Activated T-cell treated with anti-CD3 and anti-CD28 coated beads, Interleukin-2, amount 50 U/mL, for 72 hours (primary cell): ENCODE measurements at regions not wholly inside any gene's neighbourhood (a gene's known extent, or its start where the extent isn't known, plus 50 kb on each side); places are given as distances from the start of the nearest gene placed in this dataset.
"Not testable (repeated sequence)": the region's sequence is repeated elsewhere in the genome, so short reads cannot be mapped to it uniquely, and the experiment has no call there.

Experiments
- ATAC-seq, 2 donors: fragments of 150-1000 bp; cut with Tn5 transposase; replicated peaks in 1 of 2; 2 replicates each; pipeline ENCODE4 v1.10.0; 2021; ENCODE audit warnings: moderate library complexity in 2 of 2, mild to moderate bottlenecking in 1 of 2
- DNase-seq, 2 donors: peaks; one replicate each; pipeline ENCODE4 v3.0.0; 2021 to 2022; ENCODE audit warnings: mixed read lengths in 1 of 2
- H3K27ac Mint-ChIP-seq: one replicate; pipeline ENCODE4 v1.8.0; 2022; ENCODE audit warnings: mild to moderate bottlenecking, moderate library complexity, mixed read lengths
- H3K27me3 Mint-ChIP-seq: one replicate; pipeline ENCODE4 v1.8.0; 2022; ENCODE audit warnings: low read depth, mixed read lengths
- H3K36me3 Mint-ChIP-seq, 2 donors: one replicate each; pipeline ENCODE4 v1.8.0; 2022; ENCODE audit warnings: mixed read lengths in 2 of 2, mild to moderate bottlenecking in 1 of 2; ENCODE audit not compliant: insufficient read depth in 2 of 2
- H3K4me1 Mint-ChIP-seq: one replicate; pipeline ENCODE4 v1.8.0; 2022; ENCODE audit warnings: low read depth, mixed read lengths
- H3K4me3 Mint-ChIP-seq, 2 donors: one replicate each; pipeline ENCODE4 v1.8.0; 2022; ENCODE audit warnings: mild to moderate bottlenecking in 2 of 2, mixed read lengths in 2 of 2, moderate library complexity in 2 of 2
- H3K9me3 Mint-ChIP-seq, 2 donors: one replicate each; pipeline ENCODE4 v1.8.0; 2022; ENCODE audit warnings: mixed read lengths in 2 of 2

DNA sequence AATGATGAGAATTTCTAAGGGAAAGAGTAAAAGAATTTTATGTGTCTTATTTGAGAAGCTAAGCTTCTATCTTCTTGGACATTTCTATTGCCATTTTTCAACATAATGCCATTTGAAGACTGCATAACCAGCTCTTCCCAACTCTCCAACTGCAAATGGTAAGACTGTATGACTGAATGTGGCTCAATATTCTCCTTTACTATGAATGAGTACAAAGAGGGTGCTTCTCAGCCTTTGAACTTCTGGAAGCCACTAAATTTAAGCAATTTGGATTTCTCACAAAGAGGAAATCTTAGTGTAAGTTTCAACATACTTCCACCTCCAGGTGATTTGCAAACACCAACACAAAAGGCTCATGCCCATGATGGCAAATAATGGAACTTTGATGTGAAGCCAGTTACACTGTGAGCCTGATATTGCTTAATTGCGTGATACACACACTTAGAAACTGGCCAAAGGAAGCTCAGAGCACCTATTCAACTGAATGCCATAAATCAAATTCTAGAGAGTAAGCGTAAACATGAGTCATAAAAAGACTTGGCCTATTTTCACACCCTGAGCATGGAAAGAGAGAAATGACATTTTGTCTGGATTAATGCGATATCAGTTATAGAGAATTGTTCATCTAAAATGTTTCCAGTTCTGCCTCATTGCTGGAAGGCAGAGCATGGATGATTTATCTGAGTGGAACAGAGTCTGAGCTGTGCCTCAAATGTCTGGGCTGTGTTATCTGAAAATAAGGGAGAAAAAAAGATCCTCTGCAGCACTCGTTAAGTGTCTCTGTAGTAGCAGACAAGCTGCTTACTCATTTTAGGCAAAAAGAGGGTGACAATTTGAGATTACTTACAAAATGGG, 145.3 kb downstream of the PLK2 start:
- H3K27ac Mint-ChIP-seq = no peak overlapping the region

DNA sequence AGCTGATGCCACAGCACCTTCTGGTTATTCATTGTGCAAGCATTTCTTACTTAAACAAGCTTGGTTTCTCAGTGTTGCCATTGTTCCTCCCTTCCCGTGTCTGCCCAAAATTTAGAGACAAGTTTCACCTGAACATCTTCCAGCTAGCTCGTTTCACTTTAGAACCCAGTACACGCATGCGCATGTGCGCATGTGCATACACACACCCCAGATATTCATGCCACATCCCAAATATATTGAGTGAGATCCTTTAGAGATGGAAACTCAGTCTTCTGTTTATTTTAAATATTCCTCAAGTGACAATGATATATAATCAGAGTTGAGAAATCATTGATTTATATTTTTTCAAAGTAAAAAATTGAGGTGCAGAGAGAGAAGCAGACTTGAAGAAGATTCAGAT, 147.6 kb downstream of the PLK2 start:
- no peaks in the 10 kb centered on the region for H3K4me1 Mint-ChIP-seq
- DNase-seq (no peak), ATAC-seq (no peak)
- no peaks in the 10 kb centered on the region for H3K36me3 Mint-ChIP-seq
- peaks cover 0 to 2% of the 10 kb centered on the region in 2 donors for H3K9me3 Mint-ChIP-seq
- no peak overlapping the region for H3K27ac Mint-ChIP-seq
- no peak overlapping the region for H3K4me3 Mint-ChIP-seq
- H3K27me3 Mint-ChIP-seq = no peaks in the 10 kb centered on the region

More for the DNA sequence above, 145.3 kb downstream of the PLK2 start:
- ATAC-seq (peak in 1 of 2 donors; percentile 5), DNase-seq (no peak)
- peaks cover 0 to 2% of the 10 kb centered on the region in 2 donors for H3K9me3 Mint-ChIP-seq
- no peaks in the 10 kb centered on the region for H3K4me1 Mint-ChIP-seq
- H3K27me3 Mint-ChIP-seq = peaks cover 9% of the 10 kb centered on the region
- H3K4me3 Mint-ChIP-seq = no peak overlapping the region
- H3K36me3 Mint-ChIP-seq = no peaks in the 10 kb centered on the region

DNA sequence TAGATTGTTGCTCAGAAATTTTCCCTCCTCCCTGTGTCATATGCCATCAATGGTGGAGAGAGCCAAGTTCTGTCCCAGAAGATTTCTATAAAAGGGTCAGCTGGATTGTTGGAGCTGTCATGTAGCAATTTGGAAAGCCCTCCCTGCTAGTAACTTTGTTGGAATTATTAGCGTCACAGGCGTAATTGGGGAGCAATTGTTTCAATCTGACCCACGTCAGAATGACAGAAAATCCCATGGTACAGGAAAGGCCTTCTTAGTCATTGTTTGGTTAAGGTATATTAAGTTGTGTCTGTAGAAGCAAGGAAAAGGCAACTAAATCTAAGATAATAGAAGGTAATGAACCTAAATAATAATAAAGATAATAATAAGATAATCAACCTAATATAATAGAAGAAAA, 148.4 kb downstream of the PLK2 start:
- no peaks in the 10 kb centered on the region for H3K36me3 Mint-ChIP-seq

DNA sequence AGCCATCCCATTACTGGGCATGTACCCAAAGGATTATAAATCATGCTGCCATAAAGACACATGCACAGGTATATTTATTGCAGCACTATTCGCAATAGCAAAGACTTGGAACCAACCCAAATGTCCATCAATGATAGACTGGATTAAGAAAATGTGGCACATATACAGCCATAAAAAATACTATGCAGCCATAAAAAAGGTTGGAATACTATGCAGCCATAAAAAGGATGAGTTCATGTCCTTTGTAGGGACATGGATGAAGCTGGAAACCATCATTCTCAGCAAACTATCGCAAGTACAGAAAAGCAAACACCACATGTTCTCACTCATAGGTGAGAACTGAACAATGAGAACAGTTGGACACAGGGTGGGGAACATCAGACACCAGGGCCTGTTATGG, 151.5 kb downstream of the PLK2 start:
- not testable (repeated sequence) for H3K36me3 Mint-ChIP-seq, H3K27me3 Mint-ChIP-seq, ATAC-seq, H3K4me1 Mint-ChIP-seq, H3K4me3 Mint-ChIP-seq, H3K9me3 Mint-ChIP-seq, DNase-seq, H3K27ac Mint-ChIP-seq

More for the DNA sequence above, 148.4 kb downstream of the PLK2 start:
- ATAC-seq (no peak), DNase-seq (no peak)
- Mint-ChIP-seq H3K27ac (no peak overlapping the region), H3K27me3 (no peaks in the 10 kb centered on the region), H3K9me3 (peaks cover 0 to 2% of the 10 kb centered on the region in 2 donors), H3K4me3 (no peak overlapping the region), H3K4me1 (no peaks in the 10 kb centered on the region)

DNA sequence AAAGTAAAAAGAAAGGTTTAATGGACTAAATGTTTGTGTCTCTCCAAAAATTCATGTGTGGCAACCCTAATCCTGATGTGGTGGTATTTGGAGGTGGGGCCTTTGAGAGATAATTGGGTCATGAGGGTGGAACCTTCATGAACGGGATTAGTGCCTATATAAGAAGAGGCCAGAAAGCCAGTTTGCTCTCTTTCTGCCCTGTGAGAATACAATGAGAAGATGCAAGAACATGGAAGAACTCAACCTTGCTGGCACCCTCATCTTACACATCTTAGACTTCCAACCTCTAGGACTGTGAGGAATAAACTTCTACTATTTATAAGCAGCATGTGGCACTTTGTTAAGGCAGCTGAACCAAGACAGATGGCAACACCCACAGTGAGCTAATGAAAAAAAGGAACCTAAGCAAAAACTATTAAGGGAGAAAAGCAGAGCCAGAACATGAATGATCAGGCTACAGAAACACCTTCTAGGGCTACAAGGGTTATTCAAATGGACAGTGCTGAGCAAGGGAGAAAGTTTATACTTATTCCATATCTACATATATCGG, 159.5 kb downstream of the PLK2 start:
- Mint-ChIP-seq H3K4me3 (no peak overlapping the region), H3K27me3 (no peaks in the 10 kb centered on the region), H3K9me3 (no peaks in the 10 kb centered on the region), H3K4me1 (no peaks in the 10 kb centered on the region), H3K27ac (no peak overlapping the region), H3K36me3 (no peaks in the 10 kb centered on the region)
- ATAC-seq (no peak), DNase-seq (no peak)

DNA sequence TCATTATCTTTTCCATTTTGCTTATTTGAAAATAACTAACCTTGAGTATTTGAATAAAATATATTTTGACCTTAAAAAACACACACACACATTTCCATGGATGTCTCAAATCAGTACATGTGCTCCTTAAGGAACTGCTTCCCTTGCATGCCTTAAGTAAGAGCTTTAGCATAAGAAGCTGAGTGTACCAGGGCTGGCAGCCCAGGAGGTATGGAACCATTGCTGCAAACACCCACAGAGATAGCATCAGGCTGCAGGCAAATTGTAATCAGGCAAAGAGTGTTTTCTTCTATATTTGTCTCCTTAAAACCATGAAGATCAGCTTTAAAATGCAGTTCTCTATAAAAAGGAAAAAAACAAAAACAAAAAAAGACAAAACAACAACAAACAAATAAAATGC, 160.6 kb downstream of the PLK2 start:
- H3K9me3 Mint-ChIP-seq = no peaks in the 10 kb centered on the region
- DNase-seq (no peak), ATAC-seq (no peak)
- H3K27ac Mint-ChIP-seq = no peak overlapping the region
- H3K27me3 Mint-ChIP-seq = no peaks in the 10 kb centered on the region
- H3K4me1 Mint-ChIP-seq = peaks cover 10% of the 10 kb centered on the region
- no peaks in the 10 kb centered on the region for H3K36me3 Mint-ChIP-seq
- no peak overlapping the region for H3K4me3 Mint-ChIP-seq

DNA sequence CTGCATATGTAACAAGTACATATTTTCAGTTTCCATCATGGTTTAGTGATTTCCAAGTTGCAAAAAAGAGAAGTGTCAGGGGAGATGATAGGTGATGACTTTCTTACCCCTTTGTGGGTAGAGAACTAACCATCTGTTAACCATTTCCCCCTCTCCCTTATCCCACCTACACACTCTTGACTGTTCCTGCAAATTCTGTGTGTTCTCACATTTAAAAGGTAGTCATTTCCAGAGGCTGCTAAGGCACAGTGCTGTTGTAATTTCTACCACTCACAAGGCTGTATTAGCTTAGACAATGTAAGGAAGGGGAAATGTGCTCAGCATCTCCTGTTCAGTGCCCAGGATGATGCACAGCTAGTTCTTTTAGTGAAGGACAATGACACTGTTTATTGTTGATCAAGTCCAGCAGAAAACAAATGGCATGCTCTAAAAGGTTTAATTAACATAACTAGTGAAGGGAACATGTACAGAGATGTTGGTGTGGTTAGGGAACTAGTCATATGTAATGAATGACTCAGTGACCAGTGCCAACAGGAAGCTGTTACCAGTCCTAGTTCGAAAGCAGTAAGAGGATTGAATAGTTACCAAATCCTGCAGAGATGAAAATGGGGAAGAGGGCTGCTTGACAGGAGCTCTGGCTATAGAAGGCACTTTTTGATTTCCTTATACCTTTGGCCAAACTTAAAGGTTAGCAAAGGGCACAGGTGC, 165.1 kb downstream of the PLK2 start:
- DNase-seq (no peak), ATAC-seq (peak; percentile 83 to 87)
- H3K27me3 Mint-ChIP-seq = no peaks in the 10 kb centered on the region
- H3K36me3 Mint-ChIP-seq = no peaks in the 10 kb centered on the region
- H3K4me1 Mint-ChIP-seq = peaks cover 12% of the 10 kb centered on the region
- H3K27ac Mint-ChIP-seq = no peak overlapping the region
- no peaks in the 10 kb centered on the region for H3K9me3 Mint-ChIP-seq
- no peak overlapping the region for H3K4me3 Mint-ChIP-seq

DNA sequence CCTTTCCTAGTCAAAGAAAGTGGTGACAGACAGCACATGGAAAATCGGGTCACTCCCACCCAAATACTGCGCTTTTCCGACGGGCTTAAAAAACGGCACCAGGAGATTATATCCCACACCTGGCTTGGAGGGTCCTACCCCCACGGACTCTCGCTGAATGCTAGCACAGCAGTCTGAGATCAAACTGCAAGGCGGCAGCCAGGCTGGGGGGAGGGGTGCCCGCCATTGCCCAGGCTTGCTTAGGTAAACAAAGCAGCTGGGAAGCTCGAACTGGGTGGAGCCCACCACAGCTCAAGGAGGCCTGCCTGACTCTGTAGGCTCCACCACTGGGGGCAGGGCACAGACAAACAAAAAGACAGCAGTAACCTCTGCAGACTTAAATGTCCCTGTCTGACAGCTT, 171.6 kb downstream of the PLK2 start:
- H3K9me3 Mint-ChIP-seq, H3K4me3 Mint-ChIP-seq, H3K27me3 Mint-ChIP-seq: not testable (repeated sequence)

DNA sequence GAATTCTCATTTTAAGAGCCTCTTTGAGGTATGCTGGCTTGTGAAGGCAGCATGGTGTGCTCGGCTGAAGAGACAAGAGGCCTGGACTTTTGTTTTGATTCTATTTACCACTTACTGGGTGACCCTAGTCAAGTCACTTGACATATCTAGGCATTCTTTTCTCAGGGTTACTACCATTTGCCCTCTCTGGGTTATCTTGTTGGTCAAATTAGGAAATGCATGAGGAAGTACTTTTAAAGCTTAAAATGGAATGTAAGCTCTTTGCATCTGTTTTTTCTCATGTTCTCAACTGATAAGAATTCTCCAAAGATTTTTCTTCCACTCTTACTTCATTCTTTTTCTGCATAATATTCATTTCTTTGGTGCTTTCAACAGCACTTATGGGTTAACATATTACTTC, 173.1 kb downstream of the PLK2 start:
- no peak for DNase-seq
- Mint-ChIP-seq H3K4me1 (no peaks in the 10 kb centered on the region), H3K27me3 (no peaks in the 10 kb centered on the region), H3K27ac (no peak overlapping the region), H3K36me3 (no peaks in the 10 kb centered on the region), H3K9me3 (no peaks in the 10 kb centered on the region), H3K4me3 (no peak overlapping the region)
- ATAC-seq = no peak

More for the DNA sequence above, 171.6 kb downstream of the PLK2 start:
- ATAC-seq, H3K36me3 Mint-ChIP-seq, H3K27ac Mint-ChIP-seq, DNase-seq, H3K4me1 Mint-ChIP-seq: not testable (repeated sequence)

DNA sequence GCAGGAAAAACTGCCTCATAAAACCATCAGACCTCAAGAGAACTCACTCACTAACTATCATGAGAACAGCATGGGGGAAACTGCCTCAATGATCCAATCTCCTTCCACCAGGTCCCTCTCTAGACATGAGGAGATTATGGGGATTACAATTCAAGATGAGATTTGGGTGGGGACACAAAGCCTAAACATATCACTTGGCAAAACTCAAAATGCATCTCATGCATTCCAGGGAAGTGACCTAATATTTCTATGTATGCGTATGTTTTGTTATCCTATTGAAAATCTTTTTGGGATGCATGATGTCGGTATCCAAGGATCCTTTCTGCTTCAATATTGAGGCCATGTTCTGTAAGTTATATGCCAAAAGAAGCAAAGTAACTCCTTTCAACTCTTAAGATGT, 174.0 kb downstream of the PLK2 start:
- Mint-ChIP-seq H3K4me1 (no peaks in the 10 kb centered on the region), H3K36me3 (no peaks in the 10 kb centered on the region), H3K27ac (no peak overlapping the region), H3K27me3 (peaks cover 6% of the 10 kb centered on the region), H3K9me3 (no peaks in the 10 kb centered on the region), H3K4me3 (no peak overlapping the region)
- no peak for DNase-seq
- ATAC-seq = no peak

DNA sequence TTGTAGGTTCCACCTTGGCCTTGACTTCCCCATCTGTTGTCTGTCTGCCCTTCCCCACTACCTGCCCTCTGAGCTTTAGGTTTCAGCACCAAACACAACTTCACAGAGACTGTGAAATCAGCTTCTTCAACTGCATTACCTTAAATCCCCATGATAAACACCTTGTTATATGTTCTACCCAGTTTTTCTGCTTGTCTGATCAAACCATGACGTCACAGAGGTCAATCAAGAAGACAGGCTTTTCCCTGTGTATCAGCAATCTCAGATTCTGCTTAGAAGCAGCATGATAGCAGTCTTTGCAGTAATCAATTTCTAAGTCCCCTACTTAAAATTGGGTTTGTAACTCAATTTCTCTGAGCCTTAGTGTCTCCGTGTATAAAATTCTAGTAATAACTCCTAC, 175.0 kb downstream of the PLK2 start:
- Mint-ChIP-seq H3K4me1 (no peaks in the 10 kb centered on the region), H3K4me3 (no peak overlapping the region), H3K36me3 (no peaks in the 10 kb centered on the region), H3K9me3 (no peaks in the 10 kb centered on the region), H3K27me3 (peaks cover 6% of the 10 kb centered on the region), H3K27ac (no peak overlapping the region)
- ATAC-seq (no peak), DNase-seq (no peak)

DNA sequence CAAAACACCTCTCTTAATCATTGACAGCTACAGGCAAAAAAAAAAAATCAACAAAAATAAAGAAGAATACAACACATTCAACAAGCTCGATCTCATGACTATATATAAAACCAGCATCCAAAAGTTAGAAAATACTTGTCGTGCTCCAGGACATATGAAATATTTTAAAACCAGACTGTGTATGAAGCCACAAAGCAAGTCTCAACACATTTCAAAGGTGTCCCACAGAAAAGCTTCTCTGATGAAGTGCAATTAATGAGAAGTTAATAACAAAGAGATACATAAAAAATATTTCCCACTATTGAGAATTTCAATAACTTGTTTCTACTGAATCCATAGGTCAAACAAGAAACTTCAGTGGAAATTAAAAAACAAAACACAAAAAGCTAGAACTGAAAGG, 178.7 kb downstream of the PLK2 start:
- Mint-ChIP-seq H3K4me3 (no peak overlapping the region), H3K27me3 (peaks cover 15% of the 10 kb centered on the region), H3K36me3 (no peaks in the 10 kb centered on the region), H3K4me1 (no peaks in the 10 kb centered on the region), H3K27ac (peak overlapping the region; percentile 63), H3K9me3 (no peaks in the 10 kb centered on the region)
- ATAC-seq (no peak), DNase-seq (no peak)

DNA sequence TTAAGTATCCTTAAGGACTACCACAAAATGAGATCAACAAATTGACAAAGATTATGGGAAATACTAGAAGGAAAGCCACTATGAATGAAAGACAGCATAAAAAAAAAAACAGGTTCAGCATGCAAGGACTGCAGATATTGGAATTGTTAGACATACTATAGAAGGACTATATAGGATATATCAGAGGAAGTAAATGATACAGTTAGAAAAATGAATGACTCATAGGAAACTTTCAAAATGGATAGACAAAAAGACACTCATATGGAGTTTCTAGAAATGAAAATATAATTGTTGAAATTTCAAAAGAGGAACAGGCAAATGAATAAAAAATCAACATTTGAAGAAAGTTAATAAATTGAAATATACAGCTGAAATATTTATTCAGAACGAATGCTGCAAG, 180.6 kb downstream of the PLK2 start:
- peaks cover 15% of the 10 kb centered on the region for H3K27me3 Mint-ChIP-seq
- no peak for DNase-seq
- H3K9me3 Mint-ChIP-seq = no peaks in the 10 kb centered on the region
- no peak overlapping the region for H3K4me3 Mint-ChIP-seq
- ATAC-seq = peak in 1 of 2 donors; percentile 47
- no peaks in the 10 kb centered on the region for H3K4me1 Mint-ChIP-seq
- peak overlapping the region; percentile 24 for H3K27ac Mint-ChIP-seq
- H3K36me3 Mint-ChIP-seq = no peaks in the 10 kb centered on the region
